Breast epithelium (tissue), 4 donors: ENCODE measurements at regions not wholly inside any gene's neighbourhood (a gene's known extent, or its start where the extent isn't known, plus 50 kb on each side); places are given as distances from the start of the nearest gene placed in this dataset.

Experiments
- DNase-seq, 2 donors: peaks; one replicate each; pipeline ENCODE4 v3.0.0-alpha.2; 2019; ENCODE audit warnings: low spot score in 2 of 2
- H3K27ac ChIP-seq, 2 donors: fragments of 200-600 bp; sonication (generic) in 1 of 2; one replicate each; pipeline ENCODE4 v1.5.1; 2016 to 2019; ENCODE audit warnings: mild to moderate bottlenecking in 1 of 2
- H3K27me3 ChIP-seq, 2 donors: fragments of 200-600 bp; sonication (generic) in 1 of 2; one replicate each; pipeline versions ENCODE4 v1.5.1 to v1.6.0; 2017 to 2019; ENCODE audit warnings: control low read depth in 1 of 2, mild to moderate bottlenecking in 1 of 2
- H3K36me3 ChIP-seq: fragments of 200-600 bp; one replicate; pipeline ENCODE4 v1.5.1; 2019
- H3K4me1 ChIP-seq, 2 donors: fragments of 200-600 bp; sonication (generic); one replicate each; pipeline ENCODE4 v1.5.1; 2016 to 2019; ENCODE audit warnings: control low read depth in 1 of 2
- H3K4me3 ChIP-seq, 3 donors: fragments of 200-600 bp; sonication (generic); 1 replicate in 2 of 3; 2 replicates in 1 of 3; pipeline ENCODE4 v1.5.1; 2016 to 2019; ENCODE audit warnings: mild to moderate bottlenecking in 3 of 3, moderate library complexity in 2 of 3
- H3K9me3 ChIP-seq, 2 donors: fragments of 200-600 bp; sonication (generic) in 1 of 2; one replicate each; pipeline ENCODE4 v1.5.1; 2016 to 2019; ENCODE audit warnings: control low read depth in 1 of 2
- CTCF ChIP-seq, 3 donors: fragments of 450-650 bp; IDR thresholded peaks; one replicate each; pipeline ENCODE4 v1.5.1; 2016 to 2017; ENCODE audit warnings: antibody characterized with exemption in 3 of 3, mild to moderate bottlenecking in 3 of 3, moderate library complexity in 3 of 3
- POLR2A ChIP-seq: fragments of 450-650 bp; IDR thresholded peaks from one replicate; pipeline ENCODE4 v1.6.1; 2016; ENCODE audit warnings: antibody characterized with exemption, mild to moderate bottlenecking, moderate library complexity
- POLR2AphosphoS5 ChIP-seq, 3 donors: sonication (generic); formaldehyde crosslinking; IDR thresholded peaks; one replicate each; pipeline ENCODE4 v1.6.1; 2017; ENCODE audit warnings: antibody characterized with exemption in 3 of 3
- intact Hi-C: fragments of 100-400 bp; cut with DNase I; formaldehyde crosslinking; loops from one replicate; pipeline ENCODE4 v1.15.1; 2023; ENCODE audit warnings: low total_unique reads

GRCh38 chr2:209369656-209370055 lies 54.2 kb upstream of the MAP2 start:
- TF ChIP-seq POLR2A, result no peak
- no peak for TF ChIP-seq POLR2AphosphoS5 (IDR thresholded peaks at IDR 0.05)
- no peak for TF ChIP-seq CTCF (IDR thresholded peaks at IDR 0.05)
- Histone ChIP-seq H3K27me3 (no peaks in the 10 kb centered on the region), H3K9me3 (peaks cover 0 to 8% of the 10 kb centered on the region in 2 donors), H3K36me3 (no peaks in the 10 kb centered on the region), H3K4me1 (no peaks in the 10 kb centered on the region), H3K27ac (peak overlapping the region; percentile 39 to 41), H3K4me3 (no peak overlapping the region)
- no peak for DNase-seq
- intact Hi-C loops, result no loop called here

- TF ChIP-seq CTCF (IDR thresholded peaks at IDR 0.05), result no peak
- TF ChIP-seq POLR2AphosphoS5 (IDR thresholded peaks at IDR 0.05), result no peak
- TF ChIP-seq POLR2A, result no peak
- Histone ChIP-seq H3K4me1 (no peaks in the 10 kb centered on the region), H3K4me3 (no peak overlapping the region), H3K9me3 (peaks cover 0 to 8% of the 10 kb centered on the region in 2 donors), H3K27ac (no peak overlapping the region), H3K27me3 (no peaks in the 10 kb centered on the region), H3K36me3 (no peaks in the 10 kb centered on the region)
- DNase-seq, result no peak
- intact Hi-C loops, result no loop called here
Measured at GRCh38 chr2:209371407-209371806, 52.4 kb upstream of the MAP2 start.
